OCI-LY3 (cell line): ENCODE measurements at regions not wholly inside any gene's neighbourhood (a gene's known extent, or its start where the extent isn't known, plus 50 kb on each side); places are given as distances from the start of the nearest gene placed in this dataset.

Experiments
- EZH2phosphoT487 ChIP-seq: fragments of 200-600 bp; shearing (Covaris generic); IDR thresholded peaks from 2 replicates; pipeline ENCODE4 v1.6.1; 2018; ENCODE audit warnings: antibody characterized with exemption, mixed run types, low read depth
- TF ChIP-seq, protein P1 (sequence below): fragments of 200-600, 300-600 bp; sonication (generic); IDR thresholded peaks from 2 replicates; pipeline ENCODE4 v1.5.1; 2014; ENCODE audit warnings: antibody characterized with exemption, low read length, low read depth

DNA sequence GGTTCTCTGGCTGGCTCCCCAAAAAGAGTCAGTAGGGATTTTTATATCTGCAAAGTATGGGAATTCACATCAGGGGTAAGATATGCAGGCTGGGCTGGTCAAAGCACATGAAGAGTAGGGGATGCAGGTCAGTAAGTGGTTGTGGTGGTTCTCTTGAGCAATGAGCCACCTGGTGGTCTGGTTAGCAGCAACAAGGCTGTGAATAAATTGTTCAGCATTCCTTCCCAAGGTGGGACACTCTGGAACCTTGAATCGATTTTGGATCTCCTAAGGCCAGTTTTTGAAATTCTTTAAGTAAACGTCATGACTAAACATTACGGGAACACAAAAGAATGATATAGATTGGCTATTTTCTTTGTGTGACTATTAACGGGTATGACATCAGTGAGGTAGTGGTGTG lies 563.0 kb upstream of the NEGR1 start:
- TF ChIP-seq, protein P1, sequence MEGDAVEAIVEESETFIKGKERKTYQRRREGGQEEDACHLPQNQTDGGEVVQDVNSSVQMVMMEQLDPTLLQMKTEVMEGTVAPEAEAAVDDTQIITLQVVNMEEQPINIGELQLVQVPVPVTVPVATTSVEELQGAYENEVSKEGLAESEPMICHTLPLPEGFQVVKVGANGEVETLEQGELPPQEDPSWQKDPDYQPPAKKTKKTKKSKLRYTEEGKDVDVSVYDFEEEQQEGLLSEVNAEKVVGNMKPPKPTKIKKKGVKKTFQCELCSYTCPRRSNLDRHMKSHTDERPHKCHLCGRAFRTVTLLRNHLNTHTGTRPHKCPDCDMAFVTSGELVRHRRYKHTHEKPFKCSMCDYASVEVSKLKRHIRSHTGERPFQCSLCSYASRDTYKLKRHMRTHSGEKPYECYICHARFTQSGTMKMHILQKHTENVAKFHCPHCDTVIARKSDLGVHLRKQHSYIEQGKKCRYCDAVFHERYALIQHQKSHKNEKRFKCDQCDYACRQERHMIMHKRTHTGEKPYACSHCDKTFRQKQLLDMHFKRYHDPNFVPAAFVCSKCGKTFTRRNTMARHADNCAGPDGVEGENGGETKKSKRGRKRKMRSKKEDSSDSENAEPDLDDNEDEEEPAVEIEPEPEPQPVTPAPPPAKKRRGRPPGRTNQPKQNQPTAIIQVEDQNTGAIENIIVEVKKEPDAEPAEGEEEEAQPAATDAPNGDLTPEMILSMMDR = peak; percentile 27
- TF ChIP-seq EZH2phosphoT487 = no peak
